GM12891 (cell line): ENCODE measurements at regions not wholly inside any gene's neighbourhood (a gene's known extent, or its start where the extent isn't known, plus 50 kb on each side); places are given as distances from the start of the nearest gene placed in this dataset.

Source experiments
- DNase-seq: peaks from one replicate; pipeline ENCODE4 v3.0.0; 2011; ENCODE audit warnings: low spot score; ENCODE audit not compliant: insufficient read length
- FAIRE-seq: peaks from 2 replicates; lab custom pipeline; 2011; peaks lifted over from hg19 to GRCh38; lab: Jason Lieb, UNC
- PAX5 ChIP-seq: IDR thresholded peaks from 2 replicates; pipeline ENCODE4 v1.6.1; 2011; ENCODE audit warnings: low read length, moderate library complexity, mild to moderate bottlenecking; ENCODE audit not compliant: insufficient read depth, severe bottlenecking
- POLR2A ChIP-seq: IDR thresholded peaks from 2 replicates; pipeline ENCODE4 v1.6.1; 2011; ENCODE audit warnings: low read depth, low read length, control low read depth
- POLR2AphosphoS5 ChIP-seq: IDR thresholded peaks from 2 replicates; pipeline ENCODE4 v1.6.1; 2011; ENCODE audit warnings: low read depth, low read length, control low read depth
- POU2F2 ChIP-seq: IDR thresholded peaks from 2 replicates; pipeline ENCODE4 v1.6.1; 2011; ENCODE audit warnings: low read depth, mild to moderate bottlenecking, control low read depth, low read length, moderate library complexity
- SPI1 ChIP-seq: IDR thresholded peaks from 2 replicates; pipeline ENCODE4 v1.6.1; 2011; ENCODE audit warnings: low read depth, low read length, control low read depth
- TAF1 ChIP-seq: IDR thresholded peaks from 2 replicates; pipeline ENCODE4 v1.6.1; 2011; ENCODE audit warnings: low read depth, low read length, control low read depth

DNA sequence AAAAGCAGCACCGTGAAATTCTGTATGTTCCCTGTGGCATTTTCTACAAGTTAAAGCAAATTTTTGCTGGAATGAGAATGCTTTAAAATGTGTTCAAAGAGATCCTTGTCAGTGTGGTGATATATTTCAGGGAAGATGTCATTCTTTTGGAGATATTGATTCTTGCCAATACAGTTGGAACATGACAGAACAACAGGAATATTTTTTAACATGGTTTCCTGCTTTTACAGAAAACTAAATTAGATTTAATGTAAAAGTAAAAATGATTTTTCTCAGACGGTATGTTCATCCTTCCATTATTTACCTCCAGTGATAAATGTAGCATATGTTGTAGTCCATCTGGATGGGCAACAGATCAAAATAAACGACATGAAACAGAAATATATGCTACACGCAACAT, 474.8 kb downstream of the TMA16 start:
- no peak for FAIRE-seq
- no peak for TF ChIP-seq PAX5
- TF ChIP-seq TAF1 = no peak
- TF ChIP-seq SPI1 = no peak
- TF ChIP-seq POLR2A = no peak
- TF ChIP-seq POLR2AphosphoS5 = no peak
- no peak for TF ChIP-seq POU2F2
- DNase-seq = no peak

DNA sequence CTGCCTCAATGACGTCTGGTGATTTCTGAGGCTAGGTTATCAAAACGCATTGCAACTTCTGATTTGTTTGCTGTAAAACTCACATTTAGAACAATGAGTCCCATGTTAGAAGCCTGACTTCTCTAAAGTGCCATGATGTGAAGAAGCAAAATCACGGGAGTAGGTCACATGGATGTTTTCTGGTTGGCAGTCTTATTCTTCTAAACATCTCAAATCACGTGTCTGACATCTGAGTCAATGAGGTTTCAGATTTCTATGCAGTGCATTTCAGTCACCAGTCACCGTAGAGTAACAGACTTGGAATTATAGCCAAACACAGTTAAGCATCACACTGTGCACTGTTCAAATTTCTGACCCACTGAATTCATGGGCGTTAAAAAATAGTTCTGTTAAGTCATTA, 482.1 kb downstream of the TMA16 start:
- FAIRE-seq (no peak), DNase-seq (no peak)
- TF ChIP-seq SPI1 = no peak
- no peak for TF ChIP-seq PAX5
- TF ChIP-seq TAF1 = no peak
- TF ChIP-seq POLR2AphosphoS5 = no peak
- TF ChIP-seq POLR2A = no peak
- TF ChIP-seq POU2F2 = no peak

DNA sequence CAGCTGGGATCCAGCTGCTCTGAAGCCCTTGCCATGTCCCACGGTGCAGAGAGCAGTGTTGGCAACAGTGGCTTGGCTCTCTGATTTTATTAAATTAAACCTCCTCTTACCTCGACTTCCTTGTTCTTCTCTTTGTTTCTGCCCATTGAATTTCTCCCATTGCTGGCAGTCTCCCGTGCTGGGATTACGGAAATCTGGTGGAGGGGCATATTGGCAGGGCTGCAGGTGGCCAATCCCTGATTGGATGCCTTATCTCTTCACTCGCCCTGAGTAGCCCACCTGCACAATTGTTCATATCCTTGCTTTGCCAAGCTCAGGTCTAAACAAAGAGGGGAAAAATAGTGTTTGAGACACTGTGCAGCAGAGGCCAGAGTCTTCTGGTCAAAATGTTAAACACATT, 493.9 kb downstream of the TMA16 start:
- no peak for TF ChIP-seq TAF1
- TF ChIP-seq SPI1 = no peak
- no peak for TF ChIP-seq POU2F2
- TF ChIP-seq POLR2A = no peak
- FAIRE-seq (no peak), DNase-seq (no peak)

DNA sequence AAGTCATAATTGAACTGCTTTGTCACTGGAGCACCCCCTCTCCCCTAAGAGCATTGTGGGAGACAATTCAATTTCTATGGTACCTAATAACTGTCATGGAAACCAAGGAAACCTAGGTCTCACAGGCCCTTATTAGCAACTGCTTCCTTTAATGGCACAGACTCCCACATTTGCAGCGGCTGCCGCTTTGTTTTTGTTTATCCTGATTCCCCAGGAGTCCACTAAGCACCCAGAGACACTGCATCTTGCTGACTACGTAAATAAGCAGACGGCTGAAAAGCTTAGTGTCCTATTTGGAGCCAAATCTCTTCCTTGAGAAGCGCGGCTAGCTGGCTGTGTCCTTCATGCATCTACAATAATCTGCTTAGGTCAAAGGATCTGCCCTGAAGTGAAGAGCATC, 494.4 kb downstream of the TMA16 start:
- no peak for DNase-seq
- no peak for FAIRE-seq
- no peak for TF ChIP-seq POU2F2
- no peak for TF ChIP-seq TAF1
- no peak for TF ChIP-seq PAX5
- TF ChIP-seq SPI1 = no peak
- TF ChIP-seq POLR2A = no peak
- no peak for TF ChIP-seq POLR2AphosphoS5

DNA sequence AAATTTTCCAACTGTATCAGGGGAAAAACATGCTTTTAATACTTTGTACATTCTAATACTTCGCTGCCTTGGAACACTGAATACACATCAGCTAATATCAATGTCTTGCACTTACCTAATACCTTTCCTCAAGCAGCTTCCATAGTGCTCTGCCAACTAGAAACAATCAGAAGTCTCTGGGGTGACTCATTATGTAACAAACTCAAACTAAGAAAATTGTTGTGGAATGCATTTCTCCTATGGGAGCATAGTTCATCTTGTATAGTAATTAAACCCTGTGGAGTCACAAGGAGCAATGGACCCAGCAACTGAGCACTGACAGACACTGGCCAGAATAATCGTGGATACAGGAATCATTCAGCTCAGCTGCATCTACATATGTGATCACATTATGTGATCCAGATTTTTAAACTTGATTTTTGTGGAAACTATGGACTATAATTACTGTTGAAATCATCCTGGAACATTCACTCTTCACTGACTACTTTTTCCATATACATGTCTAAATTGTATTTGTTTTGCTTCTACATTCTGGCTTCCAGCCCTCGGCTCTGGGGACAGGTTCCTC, 496.9 kb downstream of the TMA16 start:
- no peak for FAIRE-seq
- DNase-seq = no peak
- TF ChIP-seq SPI1 (no peak), PAX5 (no peak), POLR2A (no peak), TAF1 (no peak), POLR2AphosphoS5 (no peak), POU2F2 (no peak)

DNA sequence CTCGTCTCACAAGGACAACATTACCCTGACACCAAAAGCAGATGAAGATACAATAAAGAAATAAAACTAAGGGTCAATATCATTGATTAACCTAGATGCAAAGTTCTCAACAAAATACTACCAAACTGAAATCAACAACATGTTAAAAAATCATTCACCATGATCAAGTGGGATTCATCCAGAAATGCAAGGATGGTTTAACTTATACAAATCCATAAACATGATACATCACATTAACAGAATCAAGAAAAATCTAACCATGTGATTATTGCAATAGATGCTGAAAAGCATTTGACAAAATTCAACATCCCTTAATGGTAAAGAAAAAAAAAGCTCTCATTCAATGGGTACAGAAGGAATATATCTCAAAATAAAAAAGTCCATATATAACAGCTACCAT, 514.9 kb downstream of the TMA16 start:
- DNase-seq (no peak), FAIRE-seq (no peak)
- TF ChIP-seq POU2F2 (no peak), SPI1 (no peak), POLR2A (no peak), TAF1 (no peak), POLR2AphosphoS5 (no peak), PAX5 (no peak)

DNA sequence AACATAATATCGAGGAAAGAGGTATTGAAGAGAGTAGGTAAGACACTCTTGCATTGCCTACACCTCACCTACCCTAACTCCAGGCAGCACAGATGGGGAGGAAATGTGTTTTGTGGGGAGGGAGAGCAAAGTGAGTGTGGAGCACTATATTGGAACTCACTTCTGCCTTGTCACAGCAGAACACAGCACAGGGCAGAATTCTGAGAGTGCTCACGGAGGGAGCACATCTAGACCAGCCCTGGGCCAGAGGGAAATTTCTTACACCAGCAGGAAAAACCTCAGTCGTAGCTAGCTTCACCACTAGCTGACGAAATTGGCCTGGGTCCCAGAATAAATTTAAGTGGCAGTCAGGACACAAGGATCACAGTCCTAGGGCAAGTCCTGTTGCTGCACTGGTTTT, 517.3 kb downstream of the TMA16 start:
- no peak for TF ChIP-seq POU2F2
- TF ChIP-seq POLR2A = no peak
- no peak for TF ChIP-seq TAF1
- TF ChIP-seq POLR2AphosphoS5 = no peak
- no peak for TF ChIP-seq SPI1
- no peak for TF ChIP-seq PAX5
- no peak for FAIRE-seq
- no peak for DNase-seq

DNA sequence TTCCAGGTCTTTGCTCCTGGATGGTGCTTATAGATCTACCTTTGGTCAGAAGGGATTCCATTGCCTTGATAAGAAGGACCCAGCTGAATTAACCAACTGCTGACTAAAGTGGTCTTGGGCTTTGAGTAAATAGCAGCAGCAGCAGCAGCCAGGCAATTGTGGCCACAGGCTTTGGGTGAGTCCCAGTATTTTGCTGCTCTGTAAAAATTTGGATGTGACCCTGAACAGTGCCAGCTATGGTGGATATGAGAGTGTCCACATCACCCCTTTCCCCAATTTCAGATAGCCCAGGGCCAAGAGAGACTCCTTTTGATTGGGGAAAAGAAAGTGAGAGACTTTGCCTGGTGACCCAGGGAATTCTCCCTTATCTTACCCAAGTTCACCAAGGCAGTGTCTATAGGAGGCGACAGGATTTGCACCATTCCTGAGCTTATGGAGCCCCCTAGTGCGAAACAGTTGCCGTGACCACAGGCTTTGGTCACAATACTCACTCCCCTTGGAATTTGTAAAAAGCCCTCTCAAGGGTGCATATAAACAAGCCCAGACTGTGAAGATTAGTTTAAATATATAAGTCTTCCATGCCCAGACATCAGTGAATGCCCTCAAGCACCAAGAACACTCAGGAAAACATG, 518.0 kb downstream of the TMA16 start:
- TF ChIP-seq TAF1 (no peak), POLR2A (no peak), PAX5 (no peak), POLR2AphosphoS5 (no peak), SPI1 (no peak), POU2F2 (no peak)
- FAIRE-seq (no peak), DNase-seq (no peak)

DNA sequence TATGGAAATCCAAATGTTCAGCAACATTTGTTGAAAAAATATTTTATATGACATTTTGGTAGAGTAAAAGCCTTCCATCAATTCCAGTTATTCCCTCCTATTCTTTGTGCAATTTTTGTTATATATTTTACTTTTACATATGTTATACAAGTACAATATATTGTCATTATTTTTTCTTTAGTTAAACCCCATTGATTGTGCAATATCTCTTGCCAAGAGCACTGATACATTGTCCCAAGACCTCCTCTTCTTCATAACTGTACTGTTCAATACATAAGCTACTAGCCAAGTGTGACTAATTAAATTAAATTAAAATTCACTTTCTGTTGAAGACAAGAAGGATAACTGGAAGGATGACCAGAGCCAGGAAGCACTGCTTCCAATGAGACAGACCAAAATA, 527.5 kb downstream of the TMA16 start:
- DNase-seq (no peak), FAIRE-seq (no peak)
- TF ChIP-seq POLR2A (no peak), TAF1 (no peak), PAX5 (no peak), POLR2AphosphoS5 (no peak), POU2F2 (no peak)
